ENCODE measurements at regions not wholly inside any gene's neighbourhood (a gene's known extent, or its start where the extent isn't known, plus 50 kb on each side); places are given as distances from the start of the nearest gene placed in this dataset.

GRCh38 chr6:114550316-114550715 lies 207.5 kb upstream of the HS3ST5 start:
- DNase-seq (ENCODE audit: extremely low read depth, low read depth), result no peak
- no peak for TF ChIP-seq CTCF (IDR thresholded peaks at IDR 0.05; ENCODE audit: low read depth, low read length, missing control alignments)
- H3K4me3 ChIP-seq (replicated peaks; ENCODE audit: low read depth, low read length), result no peak overlapping the region

GRCh38 chr6:114543696-114544095 lies 200.9 kb upstream of the HS3ST5 start:
- no peak for TF ChIP-seq CTCF (IDR thresholded peaks at IDR 0.05; ENCODE audit: low read depth, low read length, missing control alignments)
- no peak for DNase-seq (ENCODE audit: extremely low read depth, low read depth)

GRCh38 chr6:114541794-114542193 lies 199.0 kb upstream of the HS3ST5 start:
- no peak overlapping the region for H3K4me3 ChIP-seq (replicated peaks; ENCODE audit: low read depth, low read length)
- no peak for TF ChIP-seq CTCF (IDR thresholded peaks at IDR 0.05; ENCODE audit: low read depth, low read length, missing control alignments)
- DNase-seq (ENCODE audit: extremely low read depth, low read depth), result no peak

More at GRCh38 chr6:114543696-114544095, 200.9 kb upstream of the HS3ST5 start:
- no peak overlapping the region for H3K4me3 ChIP-seq (replicated peaks; ENCODE audit: low read depth, low read length)

GRCh38 chr6:114537977-114538376 lies 195.2 kb upstream of the HS3ST5 start:
- DNase-seq (ENCODE audit: extremely low read depth, low read depth), result no peak
- TF ChIP-seq CTCF (IDR thresholded peaks at IDR 0.05; ENCODE audit: low read depth, low read length, missing control alignments), result no peak
- no peak overlapping the region for H3K4me3 ChIP-seq (replicated peaks; ENCODE audit: low read depth, low read length)

- no peak overlapping the region for H3K4me3 ChIP-seq (replicated peaks; ENCODE audit: low read depth, low read length)
- no peak for TF ChIP-seq CTCF (IDR thresholded peaks at IDR 0.05; ENCODE audit: low read depth, low read length, missing control alignments)
- DNase-seq (ENCODE audit: extremely low read depth, low read depth), result no peak
These were observed 192.0 kb upstream of the HS3ST5 start for GRCh38 chr6:114534813-114535212.

GRCh38 chr6:114524081-114524480 lies 181.3 kb upstream of the HS3ST5 start:
- DNase-seq (ENCODE audit: extremely low read depth, low read depth), result no peak
- no peak overlapping the region for H3K4me3 ChIP-seq (replicated peaks; ENCODE audit: low read depth, low read length)
- TF ChIP-seq CTCF (IDR thresholded peaks at IDR 0.05; ENCODE audit: low read depth, low read length, missing control alignments), result no peak

- no peak overlapping the region for H3K4me3 ChIP-seq (replicated peaks; ENCODE audit: low read depth, low read length)
- DNase-seq (ENCODE audit: extremely low read depth, low read depth), result no peak
- no peak for TF ChIP-seq CTCF (IDR thresholded peaks at IDR 0.05; ENCODE audit: low read depth, low read length, missing control alignments)
These were observed 180.7 kb upstream of the HS3ST5 start for GRCh38 chr6:114523508-114523907.

Measured in HFF-Myc (cell line).